Activated CD4-positive, alpha-beta T cell treated with anti-CD3 and anti-CD28 coated beads for 48 hours (primary cell): ENCODE measurements at regions not wholly inside any gene's neighbourhood (a gene's known extent, or its start where the extent isn't known, plus 50 kb on each side); places are given as distances from the start of the nearest gene placed in this dataset.

Experiments
- DNase-seq: peaks from one replicate; pipeline ENCODE4 v3.0.0-alpha.2; 2020

DNA sequence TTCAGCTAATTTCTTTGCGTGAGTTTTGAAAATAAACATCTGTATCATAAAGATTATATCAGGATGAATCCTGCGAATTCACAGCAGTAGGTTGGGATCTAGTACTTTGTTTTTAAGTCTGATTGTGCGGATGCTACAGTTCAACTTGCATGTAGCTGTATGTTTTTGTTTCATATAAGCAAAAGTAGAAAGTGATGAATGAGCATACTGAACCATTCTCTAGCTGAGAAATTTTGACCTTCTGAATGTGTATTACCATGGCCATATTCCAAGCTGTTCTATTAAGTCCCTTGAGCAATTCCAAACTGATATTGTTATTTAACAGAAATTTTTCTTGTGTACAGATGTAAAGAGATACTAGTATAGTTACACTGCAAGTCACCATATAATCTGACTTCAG, 358.8 kb upstream of the MEOX2 start:
- DNase-seq: no peak

DNA sequence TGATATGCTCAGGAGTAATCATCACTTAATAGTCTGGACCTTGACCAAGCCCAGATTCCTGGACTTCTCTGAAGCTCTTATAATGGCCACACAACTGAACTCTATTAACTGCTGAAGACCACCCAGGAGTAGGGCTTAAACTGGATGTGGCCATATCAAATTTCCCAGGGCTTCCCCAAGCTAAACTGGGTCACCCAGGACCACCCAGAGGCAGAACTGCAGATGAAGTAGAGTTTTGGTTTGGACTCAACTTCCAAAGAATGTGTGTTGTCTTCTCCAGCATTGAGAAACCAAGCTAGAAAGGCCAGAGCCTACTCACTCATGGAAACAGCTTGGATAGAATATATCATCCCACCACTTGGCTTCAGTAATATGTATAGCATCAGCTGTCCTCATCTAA, 358.2 kb upstream of the MEOX2 start:
- no peak for DNase-seq

GRCh38 chr7:16040346-16040745, 353.9 kb upstream of the MEOX2 start:
- DNase-seq: no peak

DNA sequence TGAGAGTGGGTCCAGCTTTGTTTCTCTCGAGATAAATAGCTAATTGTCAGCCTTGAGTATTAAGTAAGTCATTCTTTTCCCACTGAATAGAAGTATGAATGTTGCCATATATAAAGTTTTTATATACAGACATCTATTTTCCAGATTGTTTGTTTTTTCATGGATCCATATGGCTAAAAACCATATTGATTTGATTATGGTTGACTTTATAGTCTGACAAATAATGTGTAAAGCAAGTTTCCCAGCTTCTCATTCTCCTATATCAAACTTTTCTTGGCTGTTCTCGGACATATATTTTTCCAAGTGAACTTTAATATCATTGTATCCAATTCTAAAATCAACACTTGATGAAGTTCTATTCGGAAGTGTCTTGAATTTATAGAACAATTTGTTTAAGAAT, 352.4 kb upstream of the MEOX2 start:
- DNase-seq: no peak

DNA sequence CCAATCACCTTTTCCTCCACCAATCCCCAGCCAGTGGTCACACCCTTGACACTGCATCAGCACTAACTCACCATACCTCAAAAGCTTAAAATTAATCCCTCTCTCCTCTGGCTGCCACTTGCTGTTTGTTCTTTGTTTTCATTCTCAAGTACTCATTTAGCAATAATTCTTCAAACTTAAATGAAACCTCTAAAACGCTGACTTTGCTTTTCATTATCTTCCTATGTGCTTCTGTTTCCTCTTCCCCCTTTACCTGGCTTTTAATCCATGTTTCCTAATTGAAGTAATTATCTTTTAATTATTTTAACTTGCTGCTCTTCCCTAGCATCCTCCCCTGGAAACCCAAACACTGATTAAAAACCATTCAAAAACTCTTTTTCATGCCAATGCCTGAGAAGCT, 348.9 kb upstream of the MEOX2 start:
- no peak for DNase-seq

- no peak for DNase-seq
Measured at GRCh38 chr7:16034866-16035265, 348.4 kb upstream of the MEOX2 start.

DNA sequence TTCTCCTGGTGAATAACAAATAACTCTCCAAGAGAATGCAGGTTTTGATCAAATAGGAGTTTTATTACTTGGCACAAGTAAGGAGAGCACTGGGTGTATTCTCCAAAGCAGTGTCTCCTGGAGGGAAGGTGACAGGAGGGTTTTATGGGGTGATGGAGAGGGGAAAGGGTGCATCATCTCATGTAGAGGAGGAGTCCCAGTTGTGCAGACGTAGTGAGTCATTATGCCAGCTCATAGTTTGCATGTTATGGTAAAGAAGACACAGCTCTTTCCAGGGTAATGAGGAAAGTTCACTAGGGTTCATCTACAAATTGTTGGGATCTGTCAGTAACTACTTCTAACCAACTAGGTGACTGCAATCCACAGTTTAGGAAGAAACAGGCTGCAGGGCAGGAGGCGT, 347.9 kb upstream of the MEOX2 start:
- DNase-seq: no peak

- no peak for DNase-seq
Measured at GRCh38 chr7:16033233-16033632, 346.8 kb upstream of the MEOX2 start.

DNA sequence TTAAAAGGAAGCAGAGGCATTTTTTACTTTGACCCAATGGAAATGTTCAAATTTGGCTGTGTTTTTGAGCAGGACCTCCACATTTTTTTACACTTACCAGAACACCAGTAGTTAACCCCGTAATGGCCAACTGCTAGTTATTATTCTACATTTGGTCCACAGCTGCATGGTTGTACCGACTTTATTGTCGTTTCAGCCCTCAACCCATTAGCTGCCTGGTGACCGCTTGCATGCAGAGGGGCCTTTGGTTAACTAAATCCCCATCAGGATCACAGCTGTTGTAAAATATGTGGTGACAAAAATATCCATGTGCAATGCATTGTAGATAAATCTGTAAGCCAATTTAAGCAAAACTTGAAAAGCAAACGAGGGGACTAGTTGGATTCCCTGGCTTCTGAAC, 342.2 kb upstream of the MEOX2 start:
- no peak for DNase-seq

- no peak for DNase-seq
Measured at GRCh38 chr7:16028103-16028502, 341.6 kb upstream of the MEOX2 start.

DNA sequence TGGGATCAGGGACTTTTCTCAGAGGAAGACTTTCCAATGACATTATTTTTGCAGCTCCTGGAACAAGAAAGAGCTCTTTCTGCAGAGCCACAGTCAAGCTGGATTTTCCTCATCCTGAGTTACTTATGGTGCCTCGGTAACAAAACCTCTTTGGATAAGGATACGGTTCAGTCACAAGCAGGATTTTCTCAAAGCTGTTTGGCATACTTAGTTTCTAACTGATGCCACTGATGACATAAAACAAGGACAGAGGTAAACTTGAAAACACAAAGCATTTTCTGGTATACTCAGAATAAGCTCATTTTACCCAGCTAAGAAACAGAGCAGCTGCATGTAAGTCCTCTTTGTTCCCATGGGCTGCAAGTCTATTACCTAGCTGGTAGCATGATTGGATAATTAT, 340.9 kb upstream of the MEOX2 start:
- DNase-seq: no peak

GRCh38 chr7:16026253-16027020, 340.0 kb upstream of the MEOX2 start:
- no peak for DNase-seq

DNA sequence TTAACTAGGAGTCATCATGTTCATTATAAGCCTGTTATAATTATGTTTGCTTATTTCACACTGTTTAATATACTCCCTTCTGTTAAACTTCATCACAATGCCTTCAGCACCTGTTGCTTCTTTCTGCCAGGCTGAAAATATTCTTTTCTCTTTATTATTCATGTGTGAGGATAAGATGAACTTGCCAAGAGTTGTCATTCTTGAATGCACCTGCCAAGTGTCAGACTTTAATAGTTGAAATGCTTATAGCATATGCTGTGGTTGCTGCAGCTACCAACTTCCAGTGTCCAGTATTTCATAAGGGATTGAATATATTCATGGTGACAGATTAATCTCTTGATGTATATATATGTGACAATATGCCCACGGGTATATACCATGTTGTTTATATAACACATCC, 339.2 kb upstream of the MEOX2 start:
- no peak for DNase-seq

GRCh38 chr7:16023503-16023902, 337.0 kb upstream of the MEOX2 start:
- no peak for DNase-seq

GRCh38 chr7:16023046-16023445, 336.6 kb upstream of the MEOX2 start:
- no peak for DNase-seq

DNA sequence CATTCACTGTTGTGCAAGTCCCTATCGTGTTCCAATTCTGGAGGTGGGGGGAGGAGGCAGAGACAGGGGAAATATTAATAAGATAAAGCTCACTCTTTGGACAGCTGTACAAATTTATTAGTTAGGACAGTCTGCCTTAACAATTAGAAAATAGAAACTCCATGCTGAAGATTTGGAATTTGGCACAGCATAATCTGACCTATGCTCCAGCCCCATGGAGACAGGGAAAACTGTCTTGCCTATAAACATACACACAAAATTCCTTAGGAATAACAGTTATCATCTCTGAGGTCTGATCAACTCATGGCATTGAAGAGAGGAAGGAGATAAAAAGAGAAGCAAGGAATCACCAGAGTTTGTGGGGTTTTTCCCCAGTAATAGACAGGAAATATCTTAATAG, 335.4 kb upstream of the MEOX2 start:
- no peak for DNase-seq

DNA sequence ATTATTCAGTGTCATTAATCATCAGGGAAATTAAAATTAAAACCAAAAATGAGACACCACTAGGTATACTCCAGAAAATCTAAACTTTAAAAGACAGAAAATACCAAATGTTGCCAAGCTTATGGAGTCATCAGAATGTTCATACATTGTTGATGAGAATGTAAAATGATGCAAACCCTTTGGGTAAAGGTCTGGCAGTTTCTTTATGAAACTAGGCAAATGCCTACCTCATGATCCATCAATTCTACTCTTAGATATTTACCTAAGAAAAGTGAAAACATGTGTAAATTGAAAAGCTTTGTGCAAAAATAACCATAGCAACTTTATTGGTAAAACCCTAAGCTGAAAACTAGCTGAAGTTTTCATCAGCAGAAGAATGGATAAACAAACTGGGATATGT, 329.5 kb upstream of the MEOX2 start:
- DNase-seq: no peak

- DNase-seq: no peak
Measured at GRCh38 chr7:16014031-16014430, 327.5 kb upstream of the MEOX2 start.

- DNase-seq: no peak
Measured at GRCh38 chr7:16007911-16008310, 321.4 kb upstream of the MEOX2 start.

DNA sequence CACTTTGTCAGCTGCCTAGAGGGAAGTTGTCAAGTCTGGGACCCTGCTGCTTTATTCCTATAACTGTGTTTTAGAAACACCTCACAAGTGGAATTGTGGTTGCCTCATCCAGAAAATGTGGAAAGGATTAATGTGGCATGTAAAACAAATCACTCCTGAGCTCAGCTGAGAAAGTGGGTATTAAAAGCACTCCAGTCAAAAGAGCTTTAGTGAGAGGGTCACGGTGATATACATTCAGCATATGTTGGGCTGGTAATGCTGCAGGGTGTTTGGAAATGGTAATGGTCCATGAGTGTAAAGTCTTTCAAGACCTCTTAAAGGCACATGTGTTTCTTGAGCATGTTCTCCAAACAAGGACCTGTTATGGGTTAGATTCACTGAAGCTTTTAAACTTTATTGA, 318.2 kb upstream of the MEOX2 start:
- DNase-seq: no peak

DNA sequence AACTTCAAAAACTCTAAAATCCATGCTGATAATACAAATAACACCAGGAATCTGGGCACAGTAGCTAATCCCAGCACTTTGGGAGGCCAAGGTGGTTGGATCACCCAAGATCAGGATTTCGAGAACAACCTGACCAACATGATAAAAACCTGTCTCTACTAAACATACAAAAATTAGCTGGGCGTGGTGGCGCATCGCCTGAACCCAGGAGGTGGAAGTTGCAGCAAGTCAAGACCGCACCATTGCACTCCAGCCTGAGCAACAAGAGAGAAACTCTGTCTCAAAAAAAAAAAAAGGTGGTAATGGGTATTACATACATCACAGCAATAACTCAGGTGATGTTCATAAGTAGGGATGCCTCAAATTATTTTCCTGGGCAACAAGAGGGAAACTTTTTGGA, 315.0 kb upstream of the MEOX2 start:
- no peak for DNase-seq

DNA sequence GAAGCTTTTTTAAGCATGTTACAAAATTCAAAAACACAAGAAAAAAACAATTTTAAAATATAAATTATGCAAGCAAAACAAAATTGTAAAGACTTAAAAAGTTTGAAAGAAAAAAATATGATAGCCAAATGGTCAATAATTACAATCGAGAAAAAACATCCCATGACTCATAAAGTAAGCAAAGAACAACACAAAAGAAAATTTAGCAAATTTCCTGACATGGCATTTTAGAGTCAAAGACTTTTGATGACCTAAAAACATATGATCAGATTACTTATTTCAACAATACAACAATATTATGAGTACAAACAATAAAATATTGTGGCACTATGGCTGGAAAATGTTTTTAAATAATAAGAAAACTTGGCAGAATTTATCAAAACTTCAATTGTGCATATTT, 312.1 kb upstream of the MEOX2 start:
- no peak for DNase-seq

- no peak for DNase-seq
Measured at GRCh38 chr7:15995027-15995426, 308.5 kb upstream of the MEOX2 start.

DNA sequence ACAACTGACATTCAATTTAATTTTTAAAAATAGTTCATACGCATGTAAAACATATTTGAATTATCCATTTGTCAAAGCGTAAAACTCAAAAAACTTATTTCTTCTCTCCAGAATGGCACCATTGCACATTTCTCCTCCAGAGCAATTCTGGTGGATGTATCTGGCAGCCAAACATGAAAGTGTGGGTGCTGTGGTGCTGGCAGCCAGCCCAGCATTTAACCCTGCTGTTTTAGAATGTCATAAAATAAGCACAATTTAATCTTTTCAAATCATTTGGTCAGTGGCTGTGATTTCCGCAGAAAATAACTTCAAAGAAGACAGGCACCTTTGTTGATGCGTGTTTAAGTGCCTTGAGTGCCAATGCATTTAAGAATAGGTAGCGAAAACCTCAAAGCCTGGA, 302.7 kb upstream of the MEOX2 start:
- no peak for DNase-seq

DNA sequence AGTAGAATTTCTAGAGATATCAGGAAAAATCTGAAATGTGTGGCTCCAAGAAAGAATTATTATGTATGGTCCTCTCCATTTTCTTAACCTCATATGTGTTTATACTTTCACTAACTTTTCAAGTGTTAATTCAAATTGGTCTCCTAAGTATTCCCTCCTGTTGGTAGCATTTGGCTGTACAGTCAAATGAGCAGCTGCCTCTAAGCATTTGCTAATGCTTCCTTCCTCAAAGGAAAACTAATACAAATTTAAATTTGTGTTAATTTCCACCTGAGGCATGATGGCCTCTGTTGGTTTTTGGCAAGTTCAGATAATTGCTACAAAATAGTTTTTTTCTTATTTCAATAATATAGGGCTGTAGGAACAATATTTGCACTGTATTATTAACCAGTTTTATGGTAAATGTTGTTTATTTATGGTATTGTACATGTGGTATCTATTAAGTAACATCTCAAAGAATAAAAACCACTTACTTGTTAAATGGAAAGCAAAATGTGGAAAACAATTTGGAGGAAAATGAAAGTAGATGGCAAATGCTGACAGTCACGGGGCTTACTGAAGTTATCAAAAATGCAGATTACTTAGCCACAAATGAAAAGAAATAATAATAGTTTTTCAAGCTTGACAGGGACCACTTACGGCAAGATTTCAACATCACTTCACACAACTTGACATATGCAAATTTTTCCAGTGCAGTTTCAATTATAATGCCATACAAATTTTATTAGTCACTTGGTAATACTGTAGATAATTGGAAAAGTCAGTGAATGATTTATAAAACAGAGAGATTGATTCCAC, 299.3 kb upstream of the MEOX2 start:
- no peak for DNase-seq
